ENCODE measurements at regions not wholly inside any gene's neighbourhood (a gene's known extent, or its start where the extent isn't known, plus 50 kb on each side); places are given as distances from the start of the nearest gene placed in this dataset.

DNA sequence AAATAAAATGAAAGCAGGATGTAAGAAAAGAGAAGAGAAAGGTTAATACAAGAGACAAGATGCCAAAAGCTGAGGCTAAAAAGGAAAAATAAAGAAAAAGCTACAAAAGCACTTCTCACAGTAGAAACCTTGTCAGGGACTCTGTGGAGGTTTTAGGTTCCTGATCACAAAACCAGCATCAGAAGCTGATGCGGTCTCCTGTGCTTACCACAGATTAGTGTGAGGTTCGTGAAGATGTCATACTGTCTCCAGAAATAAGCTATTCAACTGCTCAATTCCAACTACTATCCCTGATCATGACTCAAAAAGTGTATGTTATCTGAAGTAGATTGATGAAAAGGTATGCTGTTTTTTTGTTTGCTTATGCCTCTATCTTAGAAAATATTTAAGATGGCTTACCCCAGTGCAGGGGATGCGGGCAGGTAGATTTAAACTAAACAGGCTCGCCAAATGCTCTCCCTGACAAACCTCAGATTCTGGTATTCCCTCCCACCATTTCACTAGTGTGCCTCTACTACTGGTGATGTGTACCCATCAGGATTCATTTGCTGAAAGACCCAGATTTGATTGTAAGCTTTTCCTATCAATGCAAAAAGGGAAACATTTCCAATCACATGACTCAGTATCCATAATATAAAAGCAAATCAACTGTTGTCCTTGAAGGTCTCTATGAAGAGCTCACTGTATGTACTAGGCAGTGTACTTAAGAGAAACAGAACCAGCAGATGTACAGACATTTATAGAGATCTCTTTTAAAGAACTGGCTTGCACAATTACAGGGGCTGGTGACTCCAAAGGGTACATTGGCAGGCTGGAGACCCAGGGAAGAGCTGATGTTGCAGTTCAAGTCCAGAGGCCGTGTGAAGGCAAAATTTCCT, 169.5 kb upstream of the FOXN3 start:
- DNase-seq, result no peak
- Histone ChIP-seq H3K27me3 (no peaks in the 10 kb centered on the region), H3K9me3 (no peaks in the 10 kb centered on the region), H3K27ac (no peak overlapping the region), H3K4me1 (no peaks in the 10 kb centered on the region), H3K36me3 (ENCODE audit: low read depth, missing control alignments) (no peaks in the 10 kb centered on the region), H3K4me3 (no peak overlapping the region)
- intact Hi-C loops (cut with DNase I; ENCODE audit: low total_unique reads), result no loop called here
- TF ChIP-seq POLR2A (IDR thresholded peaks at IDR 0.05), result no peak
- TF ChIP-seq, protein P1, sequence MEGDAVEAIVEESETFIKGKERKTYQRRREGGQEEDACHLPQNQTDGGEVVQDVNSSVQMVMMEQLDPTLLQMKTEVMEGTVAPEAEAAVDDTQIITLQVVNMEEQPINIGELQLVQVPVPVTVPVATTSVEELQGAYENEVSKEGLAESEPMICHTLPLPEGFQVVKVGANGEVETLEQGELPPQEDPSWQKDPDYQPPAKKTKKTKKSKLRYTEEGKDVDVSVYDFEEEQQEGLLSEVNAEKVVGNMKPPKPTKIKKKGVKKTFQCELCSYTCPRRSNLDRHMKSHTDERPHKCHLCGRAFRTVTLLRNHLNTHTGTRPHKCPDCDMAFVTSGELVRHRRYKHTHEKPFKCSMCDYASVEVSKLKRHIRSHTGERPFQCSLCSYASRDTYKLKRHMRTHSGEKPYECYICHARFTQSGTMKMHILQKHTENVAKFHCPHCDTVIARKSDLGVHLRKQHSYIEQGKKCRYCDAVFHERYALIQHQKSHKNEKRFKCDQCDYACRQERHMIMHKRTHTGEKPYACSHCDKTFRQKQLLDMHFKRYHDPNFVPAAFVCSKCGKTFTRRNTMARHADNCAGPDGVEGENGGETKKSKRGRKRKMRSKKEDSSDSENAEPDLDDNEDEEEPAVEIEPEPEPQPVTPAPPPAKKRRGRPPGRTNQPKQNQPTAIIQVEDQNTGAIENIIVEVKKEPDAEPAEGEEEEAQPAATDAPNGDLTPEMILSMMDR (IDR thresholded peaks at IDR 0.05), result no peak
- 87 to 90% methylated on average over 5 of the region's 5 CpGs for WGBS, 2 donors

DNA sequence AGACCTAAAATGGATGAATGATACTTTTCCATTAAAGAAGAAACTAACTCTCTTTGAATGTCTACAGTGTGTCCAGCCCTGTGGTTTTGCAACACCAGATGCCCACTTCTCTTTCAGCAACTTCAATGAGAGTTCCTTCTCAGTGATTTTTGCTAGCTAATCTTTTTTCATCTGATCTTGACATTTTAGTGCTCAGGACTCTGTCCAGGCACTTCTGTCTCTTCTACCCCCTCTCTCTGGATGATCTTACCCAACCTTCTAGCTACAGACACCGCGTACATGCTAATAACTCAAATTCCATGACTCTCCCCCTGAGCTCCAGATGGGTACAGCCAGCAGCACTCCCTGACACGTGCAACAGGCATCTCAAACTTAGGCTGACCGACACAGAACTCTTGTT, 161.1 kb upstream of the FOXN3 start:
- no peak for DNase-seq
- intact Hi-C loops (cut with DNase I; ENCODE audit: low total_unique reads), result no loop called here

DNA sequence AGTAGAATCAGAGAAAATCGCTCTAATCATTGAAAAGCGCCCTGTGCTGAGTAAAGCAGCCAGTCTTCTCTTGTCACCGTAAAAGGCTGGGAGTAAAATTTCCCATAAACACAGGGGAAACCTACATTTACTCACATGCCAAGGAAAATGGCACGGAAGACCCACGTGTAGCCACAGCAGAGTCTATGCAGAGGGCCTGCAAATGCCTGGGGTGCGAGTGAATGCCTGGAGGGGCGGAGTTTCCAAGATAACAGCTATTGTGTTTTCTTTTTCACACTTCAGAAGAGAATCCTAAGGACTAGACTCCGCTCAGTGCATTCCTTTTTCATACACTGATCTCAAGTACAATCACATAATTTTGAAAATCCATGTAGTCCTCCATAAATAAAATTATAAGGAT, 159.9 kb upstream of the FOXN3 start:
- H3K9me3 ChIP-seq, result no peaks in the 10 kb centered on the region
- no peak overlapping the region for H3K4me3 ChIP-seq
- H3K27ac ChIP-seq, result no peak overlapping the region
- intact Hi-C loops (cut with DNase I; ENCODE audit: low total_unique reads), result no loop called here
- no peaks in the 10 kb centered on the region for H3K4me1 ChIP-seq
- H3K36me3 ChIP-seq (ENCODE audit: low read depth, missing control alignments), result no peaks in the 10 kb centered on the region
- TF ChIP-seq, protein P1 (IDR thresholded peaks at IDR 0.05), result no peak
- no peak for TF ChIP-seq POLR2A (IDR thresholded peaks at IDR 0.05)
- WGBS, 2 donors, result 75 to 78% methylated on average over 8 of the region's 8 CpGs
- H3K27me3 ChIP-seq, result no peaks in the 10 kb centered on the region
- DNase-seq, result no peak

More for the DNA sequence above, 161.1 kb upstream of the FOXN3 start:
- TF ChIP-seq, protein P1 (IDR thresholded peaks at IDR 0.05), result no peak
- no peak for TF ChIP-seq POLR2A (IDR thresholded peaks at IDR 0.05)
- WGBS, 2 donors, result 61 to 69% methylated on average over 4 of the region's 4 CpGs
- Histone ChIP-seq H3K27ac (no peak overlapping the region), H3K27me3 (no peaks in the 10 kb centered on the region), H3K36me3 (ENCODE audit: low read depth, missing control alignments) (no peaks in the 10 kb centered on the region), H3K4me1 (no peaks in the 10 kb centered on the region), H3K9me3 (no peaks in the 10 kb centered on the region), H3K4me3 (no peak overlapping the region)

DNA sequence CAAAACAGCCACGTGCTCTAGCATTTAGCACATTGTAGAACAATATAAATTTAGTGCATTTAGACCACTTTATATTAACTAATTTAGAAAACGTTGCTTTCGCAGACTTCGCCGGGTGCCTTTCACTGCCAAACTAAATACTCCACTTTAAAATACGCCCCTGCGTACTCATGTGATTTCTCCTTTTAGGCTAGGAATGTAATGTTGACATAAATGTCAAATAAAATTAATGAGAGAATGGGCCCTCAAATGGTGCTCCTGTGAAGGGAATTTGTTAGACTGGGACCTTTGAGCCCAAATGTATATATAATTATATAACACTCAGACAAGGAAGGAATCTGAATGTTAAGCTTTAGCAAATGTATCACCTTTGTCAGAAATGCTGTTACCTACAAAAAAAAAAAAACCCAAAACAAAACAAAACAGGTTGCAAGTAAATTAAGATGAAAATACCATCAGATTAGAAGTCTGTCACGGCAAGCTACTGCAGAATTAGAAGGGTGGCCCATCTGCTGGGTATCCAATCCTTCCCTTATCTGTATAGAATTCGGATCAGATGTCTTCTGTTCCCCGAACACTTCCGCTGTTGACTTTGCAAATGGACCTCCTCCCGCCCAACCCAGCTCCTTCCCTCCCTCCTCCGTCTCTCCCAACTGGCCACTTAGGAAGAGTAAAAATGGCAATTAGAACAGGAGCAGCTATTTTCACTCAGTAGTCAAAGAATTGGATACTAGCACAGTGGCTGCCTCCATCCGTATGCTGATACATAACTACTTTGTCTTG, 159.3 kb upstream of the FOXN3 start:
- DNase-seq, result no peak
- Histone ChIP-seq H3K27ac (no peak overlapping the region), H3K27me3 (no peaks in the 10 kb centered on the region), H3K9me3 (no peaks in the 10 kb centered on the region), H3K4me3 (no peak overlapping the region), H3K36me3 (ENCODE audit: low read depth, missing control alignments) (no peaks in the 10 kb centered on the region), H3K4me1 (no peaks in the 10 kb centered on the region)
- WGBS, 2 donors, result 82 to 85% methylated on average over 14 of the region's 14 CpGs
- TF ChIP-seq, protein P1 (IDR thresholded peaks at IDR 0.05), result no peak
- no peak for TF ChIP-seq POLR2A (IDR thresholded peaks at IDR 0.05)
- intact Hi-C loops (cut with DNase I; ENCODE audit: low total_unique reads), result no loop called here
